Mesenchymal stem cell (in vitro differentiated cells and primary cell): ENCODE measurements at regions not wholly inside any gene's neighbourhood (a gene's known extent, or its start where the extent isn't known, plus 50 kb on each side); places are given as distances from the start of the nearest gene placed in this dataset.

Source experiments
- DNase-seq: peaks from one replicate; pipeline ENCODE4 v3.0.0-alpha.2; 2013
- H2AFZ ChIP-seq: one replicate; pipeline ENCODE4 v1.6.1; 2013; ENCODE audit warnings: low read depth, mild to moderate bottlenecking, control low read depth, inconsistent platforms, low read length, moderate library complexity
- H2AK5ac ChIP-seq: 2 replicates; pipeline ENCODE4 v1.6.1; 2013; ENCODE audit warnings: low read length, moderate library complexity, mild to moderate bottlenecking, inconsistent platforms; ENCODE audit not compliant: severe bottlenecking
- H2BK120ac ChIP-seq: one replicate; pipeline ENCODE4 v1.6.1; 2013; ENCODE audit warnings: low read depth, mild to moderate bottlenecking, inconsistent platforms, low read length, moderate library complexity
- H2BK12ac ChIP-seq, 2 experiments: one replicate each; pipeline ENCODE4 v1.6.1; 2013; ENCODE audit warnings: inconsistent platforms in 2 of 2, low read length in 2 of 2, mild to moderate bottlenecking in 2 of 2, moderate library complexity in 2 of 2, control low read depth in 1 of 2
- H2BK15ac ChIP-seq: one replicate; pipeline ENCODE4 v1.6.1; 2013; ENCODE audit warnings: mild to moderate bottlenecking, low read depth, inconsistent platforms; ENCODE audit not compliant: poor library complexity, severe bottlenecking
- H2BK5ac ChIP-seq: 2 replicates; pipeline ENCODE4 v1.6.1; 2013; ENCODE audit warnings: low read depth, mild to moderate bottlenecking, low read length, control low read depth, inconsistent platforms; ENCODE audit not compliant: poor library complexity, severe bottlenecking
- H3K14ac ChIP-seq, 2 experiments: one replicate each; pipeline ENCODE4 v1.6.1; 2013; ENCODE audit warnings: inconsistent platforms in 2 of 2, low read length in 2 of 2, control low read depth in 1 of 2, mild to moderate bottlenecking in 1 of 2, moderate library complexity in 1 of 2
- H3K18ac ChIP-seq, 2 experiments: one replicate each; pipeline ENCODE4 v1.6.1; 2013; ENCODE audit warnings: inconsistent platforms in 2 of 2, low read length in 2 of 2, control low read depth in 1 of 2, low read depth in 1 of 2, mild to moderate bottlenecking in 1 of 2
- H3K23ac ChIP-seq, 2 experiments: one replicate each; pipeline ENCODE4 v1.6.1; 2013; ENCODE audit warnings: inconsistent platforms in 2 of 2, low read length in 2 of 2, mild to moderate bottlenecking in 2 of 2, moderate library complexity in 2 of 2, control low read depth in 1 of 2
- H3K27ac ChIP-seq: 2 replicates; pipeline ENCODE4 v1.5.1; 2013; ENCODE audit warnings: mild to moderate bottlenecking, moderate library complexity, low read length, control low read depth, inconsistent platforms; ENCODE audit not compliant: poor library complexity, severe bottlenecking
- H3K27me3 ChIP-seq, 2 experiments: 2 replicates each; pipeline versions ENCODE4 v1.6.1 to v1.7.0; 2013; ENCODE audit warnings: low read length in 2 of 2, mild to moderate bottlenecking in 2 of 2, moderate library complexity in 2 of 2, control low read depth in 1 of 2, inconsistent platforms in 1 of 2; ENCODE audit not compliant: control insufficient read depth in 1 of 2, insufficient read depth in 1 of 2
- H3K36me3 ChIP-seq, 2 experiments: 2 replicates each; pipeline versions ENCODE4 v1.6.1 to v1.7.0; 2013; ENCODE audit warnings: low read length in 2 of 2, control low read depth in 1 of 2, inconsistent platforms in 1 of 2, low read depth in 1 of 2, mild to moderate bottlenecking in 1 of 2; ENCODE audit not compliant: insufficient read depth in 2 of 2, control insufficient read depth in 1 of 2
- H3K4ac ChIP-seq, 2 experiments: one replicate each; pipeline ENCODE4 v1.6.1; 2013; ENCODE audit warnings: inconsistent platforms in 2 of 2, low read length in 2 of 2, mild to moderate bottlenecking in 2 of 2, moderate library complexity in 2 of 2, control low read depth in 1 of 2, low read depth in 1 of 2
- H3K4me1 ChIP-seq: 2 replicates; pipeline ENCODE4 v1.6.1; 2013; ENCODE audit warnings: low read depth, low read length, control low read depth; ENCODE audit not compliant: control insufficient read depth, insufficient read depth
- H3K4me2 ChIP-seq: 2 replicates; pipeline ENCODE4 v1.6.1; 2013; ENCODE audit warnings: low read length, mild to moderate bottlenecking, inconsistent platforms; ENCODE audit not compliant: poor library complexity, severe bottlenecking
- H3K4me3 ChIP-seq, 2 experiments: 2 replicates each; pipeline versions ENCODE4 v1.5.1 to v1.7.0; 2013; ENCODE audit warnings: low read length in 2 of 2, mild to moderate bottlenecking in 2 of 2, control low read depth in 1 of 2, low read depth in 1 of 2; ENCODE audit not compliant: insufficient read depth in 1 of 2
- H3K79me1 ChIP-seq: replicated peaks from 2 replicates; pipeline ENCODE4 v1.6.1; 2013; ENCODE audit warnings: mild to moderate bottlenecking, control low read depth, low read length, inconsistent platforms; ENCODE audit not compliant: poor library complexity, severe bottlenecking
- H3K9ac ChIP-seq: 2 replicates; pipeline ENCODE4 v1.7.0; 2013; ENCODE audit warnings: mild to moderate bottlenecking, low read length, moderate library complexity
- H3K9me3 ChIP-seq: 2 replicates; pipeline ENCODE4 v1.7.0; 2013; ENCODE audit warnings: mild to moderate bottlenecking, low read length; ENCODE audit not compliant: control insufficient read depth
- H4K8ac ChIP-seq: one replicate; pipeline ENCODE4 v1.6.1; 2013; ENCODE audit warnings: inconsistent platforms, mild to moderate bottlenecking, low read length, moderate library complexity
- H4K91ac ChIP-seq: one replicate; pipeline ENCODE4 v1.6.1; 2013; ENCODE audit warnings: mild to moderate bottlenecking, low read length, inconsistent platforms
- WGBS: methylation state at CpG from one replicate; pipeline ENCODE4 v1.1.7; 2013; ENCODE audit warnings: mixed read lengths; 5-methylcytosine and 5-hydroxymethylcytosine counted together

DNA sequence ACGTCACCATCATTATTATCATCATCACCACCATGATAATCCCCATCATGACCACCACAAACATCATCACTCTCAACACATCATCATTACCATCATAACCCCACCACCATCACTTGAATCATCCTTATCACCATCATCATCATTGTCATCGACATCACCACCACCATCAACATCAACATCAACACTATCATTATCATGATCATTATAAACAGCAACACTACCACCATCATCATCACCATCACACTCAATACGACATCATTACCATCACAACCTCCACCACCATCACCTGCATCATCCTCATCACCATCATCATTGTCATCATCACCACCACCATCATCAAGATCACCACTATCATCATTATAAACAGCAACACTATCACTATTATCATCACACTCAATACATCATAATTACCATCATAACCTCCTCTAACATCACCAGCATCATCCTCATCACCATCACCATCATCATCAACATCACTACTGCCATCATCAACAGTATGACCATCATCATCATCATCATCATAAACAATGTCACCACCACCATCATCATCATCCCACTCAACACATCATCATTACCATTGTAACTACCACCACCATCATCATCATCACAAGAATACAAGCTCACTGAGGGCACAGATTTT, 78.7 kb downstream of the MBD3L1 start:
- WGBS = 53% methylated on average over 3 of the region's 3 CpGs
- no peak overlapping the region for H2BK5ac ChIP-seq
- H3K18ac ChIP-seq = no peak overlapping the region
- H2AFZ ChIP-seq = no peak overlapping the region
- no peak overlapping the region for H4K8ac ChIP-seq
- H2BK120ac ChIP-seq = no peak overlapping the region
- H3K4me3 ChIP-seq = no peak overlapping the region
- H3K14ac ChIP-seq = no peak overlapping the region
- H3K4me1 ChIP-seq = no peaks in the 10 kb centered on the region
- no peaks in the 10 kb centered on the region for H3K79me1 ChIP-seq
- no peak overlapping the region for H3K4me2 ChIP-seq
- H4K91ac ChIP-seq = no peak overlapping the region
- H3K27ac ChIP-seq = no peak overlapping the region
- H2BK15ac ChIP-seq = no peak overlapping the region
- H3K27me3 ChIP-seq = no peaks in the 10 kb centered on the region
- no peak overlapping the region for H3K4ac ChIP-seq
- H3K36me3 ChIP-seq = no peaks in the 10 kb centered on the region
- peaks cover 9% of the 10 kb centered on the region for H3K9me3 ChIP-seq
- H2BK12ac ChIP-seq = no peak overlapping the region
- H3K23ac ChIP-seq = no peak overlapping the region
- H3K9ac ChIP-seq = no peak overlapping the region
- no peak for DNase-seq
- H2AK5ac ChIP-seq = no peak overlapping the region

GRCh38 chr19:8915997-8916396, 83.8 kb downstream of the MBD3L1 start:
- Histone ChIP-seq H4K91ac (no peak overlapping the region), H3K4me2 (no peak overlapping the region), H3K36me3 (no peaks in the 10 kb centered on the region), H3K4me3 (no peak overlapping the region), H3K23ac (no peak overlapping the region), H2AFZ (no peak overlapping the region), H3K27ac (no peak overlapping the region), H2AK5ac (no peak overlapping the region), H3K9me3 (peaks cover 3% of the 10 kb centered on the region), H3K4ac (no peak overlapping the region), H3K14ac (no peak overlapping the region), H3K4me1 (no peaks in the 10 kb centered on the region), H4K8ac (no peak overlapping the region), H2BK15ac (no peak overlapping the region), H3K79me1 (no peaks in the 10 kb centered on the region), H3K27me3 (no peaks in the 10 kb centered on the region), H2BK12ac (no peak overlapping the region), H2BK5ac (no peak overlapping the region), H3K18ac (no peak overlapping the region), H2BK120ac (no peak overlapping the region), H3K9ac (no peak overlapping the region)
- WGBS = 58% methylated on average over 4 of the region's 4 CpGs
- no peak for DNase-seq

GRCh38 chr19:8922591-8922990, 87.6 kb downstream of the MUC16 start:
- Histone ChIP-seq H2AK5ac (no peak overlapping the region), H2BK5ac (no peak overlapping the region)
- WGBS = 70% methylated on average over 11 of the region's 11 CpGs

DNA sequence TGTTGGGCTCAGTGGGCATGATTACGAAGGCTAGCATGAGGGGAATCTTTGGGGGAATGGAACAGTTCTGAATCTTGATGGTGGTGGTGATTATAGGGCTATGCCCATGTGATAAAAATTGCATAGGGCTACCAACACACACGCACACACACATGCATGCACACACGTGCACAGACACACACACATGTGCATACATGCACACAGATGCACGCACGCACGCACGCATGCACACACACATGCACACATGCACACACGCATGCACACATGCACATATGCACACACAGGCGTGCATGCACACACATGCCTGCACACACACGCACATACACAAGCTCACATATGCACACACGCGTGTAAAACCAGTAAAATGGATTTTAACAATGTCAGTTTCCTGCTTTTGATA, 85.9 kb downstream of the MUC16 start:
- peak overlapping the region; percentile 73 for H4K91ac ChIP-seq
- H3K36me3 ChIP-seq = no peaks in the 10 kb centered on the region
- H2AK5ac ChIP-seq = no peak overlapping the region
- no peak for DNase-seq
- H3K27me3 ChIP-seq = no peaks in the 10 kb centered on the region
- H2BK5ac ChIP-seq = no peak overlapping the region
- no peak overlapping the region for H3K23ac ChIP-seq
- peak overlapping the region in 1 of 2 experiments; percentile 18 for H3K4me3 ChIP-seq
- H4K8ac ChIP-seq = no peak overlapping the region
- H3K4ac ChIP-seq = no peak overlapping the region
- no peak overlapping the region for H3K4me2 ChIP-seq
- WGBS = 75% methylated on average over 9 of the region's 12 CpGs
- H3K18ac ChIP-seq = no peak overlapping the region
- H3K14ac ChIP-seq = peak overlapping the region in 1 of 2 experiments; percentile 5
- H3K79me1 ChIP-seq = no peaks in the 10 kb centered on the region
- no peak overlapping the region for H2BK120ac ChIP-seq
- no peak overlapping the region for H2BK12ac ChIP-seq
- H3K4me1 ChIP-seq = peaks cover 2% of the 10 kb centered on the region
- H2BK15ac ChIP-seq = no peak overlapping the region
- no peak overlapping the region for H3K27ac ChIP-seq
- H2AFZ ChIP-seq = no peak overlapping the region
- H3K9ac ChIP-seq = no peak overlapping the region
- H3K9me3 ChIP-seq = peaks cover 11% of the 10 kb centered on the region

More at GRCh38 chr19:8922591-8922990, 87.6 kb downstream of the MUC16 start:
- peaks cover 11% of the 10 kb centered on the region for H3K9me3 ChIP-seq
- H2BK12ac ChIP-seq = no peak overlapping the region
- H2BK120ac ChIP-seq = no peak overlapping the region
- peaks cover 2% of the 10 kb centered on the region for H3K4me1 ChIP-seq
- H4K91ac ChIP-seq = no peak overlapping the region
- DNase-seq = no peak
- no peak overlapping the region for H3K23ac ChIP-seq
- H3K4ac ChIP-seq = no peak overlapping the region
- H3K27me3 ChIP-seq = no peaks in the 10 kb centered on the region
- H3K27ac ChIP-seq = no peak overlapping the region
- H3K36me3 ChIP-seq = no peaks in the 10 kb centered on the region
- H3K9ac ChIP-seq = no peak overlapping the region
- no peak overlapping the region for H4K8ac ChIP-seq
- no peaks in the 10 kb centered on the region for H3K79me1 ChIP-seq
- H2BK15ac ChIP-seq = no peak overlapping the region
- no peak overlapping the region for H2AFZ ChIP-seq
- no peak overlapping the region for H3K14ac ChIP-seq
- no peak overlapping the region for H3K4me2 ChIP-seq
- H3K4me3 ChIP-seq = no peak overlapping the region
- no peak overlapping the region for H3K18ac ChIP-seq
